GM12873 (cell line): ENCODE measurements at regions not wholly inside any gene's neighbourhood (a gene's known extent, or its start where the extent isn't known, plus 50 kb on each side); places are given as distances from the start of the nearest gene placed in this dataset.

Source experiments
- CTCF ChIP-seq: IDR thresholded peaks from 2 replicates; pipeline ENCODE4 v1.5.1; 2012; ENCODE audit warnings: low read depth, mild to moderate bottlenecking, moderate library complexity, low read length, control low read depth; ENCODE audit not compliant: insufficient read depth; ENCODE audit errors: missing control alignments

- no peak for TF ChIP-seq CTCF
These were observed 83.0 kb upstream of the GRXCR1 start for GRCh38 chr4:42809419-42810084.

- no peak for TF ChIP-seq CTCF
These were observed 86.1 kb upstream of the GRXCR1 start for GRCh38 chr4:42806303-42806835.

- no peak for TF ChIP-seq CTCF
These were observed 103.4 kb upstream of the GRXCR1 start for GRCh38 chr4:42789041-42789567.

GRCh38 chr4:42787079-42787463 lies 105.4 kb upstream of the GRXCR1 start:
- TF ChIP-seq CTCF = no peak

GRCh38 chr4:42786350-42787078 lies 106.0 kb upstream of the GRXCR1 start:
- no peak for TF ChIP-seq CTCF

GRCh38 chr4:42785817-42786216 lies 106.7 kb upstream of the GRXCR1 start:
- no peak for TF ChIP-seq CTCF

GRCh38 chr4:42781315-42781714 lies 111.2 kb upstream of the GRXCR1 start:
- no peak for TF ChIP-seq CTCF
